ENCODE measurements at regions not wholly inside any gene's neighbourhood (a gene's known extent, or its start where the extent isn't known, plus 50 kb on each side); places are given as distances from the start of the nearest gene placed in this dataset.
A peak's percentile ranks its signal among the peaks of the same experiment; 100 is the strongest.

GRCh38 chr5:124060413-124061067, 548.6 kb downstream of the CSNK1G3 start:
- no peak overlapping the region for H3K4me3 ChIP-seq (replicated peaks in 1 of 4; ENCODE audit: control extremely low read depth in 1 of 4, insufficient read depth in 1 of 4, low read depth in 3 of 4, low read length in 4 of 4)
- TF ChIP-seq CTCF (conservative IDR thresholded peaks at IDR 0.05 in 1 of 2, IDR thresholded peaks at IDR 0.05 in 1 of 2; ENCODE audit: low read depth in 1 of 2, low read length in 2 of 2) (no peak), EZH2 (IDR thresholded peaks at IDR 0.05; ENCODE audit: low read length, missing control alignments) (no peak)
- H4K20me1 ChIP-seq (ENCODE audit: control insufficient read depth, extremely low read depth, insufficient read depth, low read length) = no peaks in the 10 kb centered on the region
- H3K4me1 ChIP-seq (ENCODE audit: control insufficient read depth, extremely low read depth, insufficient read depth, low read length) = no peaks in the 10 kb centered on the region
- no peak overlapping the region for H3K27ac ChIP-seq (ENCODE audit: insufficient read depth, low read length)
- no peaks in the 10 kb centered on the region for H3K27me3 ChIP-seq (ENCODE audit: control insufficient read depth, insufficient read depth, low read length)
- DNase-seq (ENCODE audit: low read depth in 2 of 2) = no peak
- no peaks in the 10 kb centered on the region for H3K36me3 ChIP-seq (ENCODE audit: control insufficient read depth, insufficient read depth, low read length)
- no peak overlapping the region for H3K4me2 ChIP-seq (ENCODE audit: extremely low read depth, insufficient read depth, low read length)
- H2AFZ ChIP-seq (ENCODE audit: low read length) = no peak overlapping the region
- H3K79me2 ChIP-seq (ENCODE audit: control insufficient read depth, insufficient read depth, low read length) = no peaks in the 10 kb centered on the region
- H3K9me3 ChIP-seq (ENCODE audit: control insufficient read depth, insufficient read depth, low read depth, low read length) = no peaks in the 10 kb centered on the region
- H3K9ac ChIP-seq (ENCODE audit: insufficient read depth, low read length) = no peak overlapping the region

- Histone ChIP-seq H3K79me2 (ENCODE audit: control insufficient read depth, insufficient read depth, low read length) (no peaks in the 10 kb centered on the region), H2AFZ (ENCODE audit: low read length) (no peak overlapping the region), H3K9me3 (ENCODE audit: control insufficient read depth, insufficient read depth, low read depth, low read length) (no peaks in the 10 kb centered on the region), H3K27ac (ENCODE audit: insufficient read depth, low read length) (no peak overlapping the region), H3K4me1 (ENCODE audit: control insufficient read depth, extremely low read depth, insufficient read depth, low read length) (no peaks in the 10 kb centered on the region), H3K4me3 (replicated peaks in 1 of 4; ENCODE audit: control extremely low read depth in 1 of 4, insufficient read depth in 1 of 4, low read depth in 3 of 4, low read length in 4 of 4) (no peak overlapping the region), H3K9ac (ENCODE audit: insufficient read depth, low read length) (no peak overlapping the region), H3K36me3 (ENCODE audit: control insufficient read depth, insufficient read depth, low read length) (no peaks in the 10 kb centered on the region), H3K27me3 (ENCODE audit: control insufficient read depth, insufficient read depth, low read length) (no peaks in the 10 kb centered on the region), H3K4me2 (ENCODE audit: extremely low read depth, insufficient read depth, low read length) (no peak overlapping the region), H4K20me1 (ENCODE audit: control insufficient read depth, extremely low read depth, insufficient read depth, low read length) (no peaks in the 10 kb centered on the region)
- DNase-seq (ENCODE audit: low read depth in 2 of 2) = no peak
- TF ChIP-seq CTCF (conservative IDR thresholded peaks at IDR 0.05 in 1 of 2, IDR thresholded peaks at IDR 0.05 in 1 of 2; ENCODE audit: low read depth in 1 of 2, low read length in 2 of 2) (no peak), EZH2 (IDR thresholded peaks at IDR 0.05; ENCODE audit: low read length, missing control alignments) (no peak)
Measured at GRCh38 chr5:124060011-124060410, 548.0 kb downstream of the CSNK1G3 start.

GRCh38 chr5:124059200-124059599, 547.2 kb downstream of the CSNK1G3 start:
- no peak overlapping the region for H3K4me3 ChIP-seq (replicated peaks in 1 of 4; ENCODE audit: control extremely low read depth in 1 of 4, insufficient read depth in 1 of 4, low read depth in 3 of 4, low read length in 4 of 4)
- H3K4me1 ChIP-seq (ENCODE audit: control insufficient read depth, extremely low read depth, insufficient read depth, low read length) = no peaks in the 10 kb centered on the region
- no peaks in the 10 kb centered on the region for H3K9me3 ChIP-seq (ENCODE audit: control insufficient read depth, insufficient read depth, low read depth, low read length)
- H3K4me2 ChIP-seq (ENCODE audit: extremely low read depth, insufficient read depth, low read length) = no peak overlapping the region
- no peaks in the 10 kb centered on the region for H3K36me3 ChIP-seq (ENCODE audit: control insufficient read depth, insufficient read depth, low read length)
- peak in 1 of 2 donors; percentile 40 for DNase-seq (ENCODE audit: low read depth in 2 of 2)
- no peak overlapping the region for H3K9ac ChIP-seq (ENCODE audit: insufficient read depth, low read length)
- no peaks in the 10 kb centered on the region for H3K27me3 ChIP-seq (ENCODE audit: control insufficient read depth, insufficient read depth, low read length)
- no peak for TF ChIP-seq CTCF (conservative IDR thresholded peaks at IDR 0.05 in 1 of 2, IDR thresholded peaks at IDR 0.05 in 1 of 2; ENCODE audit: low read depth in 1 of 2, low read length in 2 of 2)
- no peaks in the 10 kb centered on the region for H3K79me2 ChIP-seq (ENCODE audit: control insufficient read depth, insufficient read depth, low read length)
- no peak overlapping the region for H2AFZ ChIP-seq (ENCODE audit: low read length)
- H3K27ac ChIP-seq (ENCODE audit: insufficient read depth, low read length) = no peak overlapping the region
- H4K20me1 ChIP-seq (ENCODE audit: control insufficient read depth, extremely low read depth, insufficient read depth, low read length) = no peaks in the 10 kb centered on the region

All from fibroblast of lung (primary cell).